ENCODE measurements at regions not wholly inside any gene's neighbourhood (a gene's known extent, or its start where the extent isn't known, plus 50 kb on each side); places are given as distances from the start of the nearest gene placed in this dataset.

GRCh38 chr13:73450583-73450982 lies 391.8 kb downstream of the KLF5 start:
- no peak for DNase-seq (ENCODE audit: low spot score)

GRCh38 chr13:73449252-73449651 lies 390.4 kb downstream of the KLF5 start:
- DNase-seq (ENCODE audit: low spot score): no peak

- DNase-seq (ENCODE audit: low spot score): no peak
These were observed 381.6 kb downstream of the KLF5 start for GRCh38 chr13:73440296-73440895.

- no peak for DNase-seq (ENCODE audit: low spot score)
These were observed 375.1 kb downstream of the KLF5 start for GRCh38 chr13:73433890-73434289.

GRCh38 chr13:73433458-73433857 lies 374.7 kb downstream of the KLF5 start:
- no peak for DNase-seq (ENCODE audit: low spot score)

GRCh38 chr13:73429701-73430100 lies 370.9 kb downstream of the KLF5 start:
- DNase-seq (ENCODE audit: low spot score): no peak

- DNase-seq (ENCODE audit: low spot score): no peak
These were observed 369.9 kb downstream of the KLF5 start for GRCh38 chr13:73428706-73429105.

- DNase-seq (ENCODE audit: low spot score): peak; percentile 66
These were observed 369.3 kb downstream of the KLF5 start for GRCh38 chr13:73428137-73428536.

GRCh38 chr13:73422973-73423372 lies 364.2 kb downstream of the KLF5 start:
- no peak for DNase-seq (ENCODE audit: low spot score)

GRCh38 chr13:73421310-73421912 lies 362.6 kb downstream of the KLF5 start:
- DNase-seq (ENCODE audit: low spot score): no peak

GRCh38 chr13:73419186-73419585 lies 360.4 kb downstream of the KLF5 start:
- no peak for DNase-seq (ENCODE audit: low spot score)

GRCh38 chr13:73417012-73417615 lies 358.3 kb downstream of the KLF5 start:
- DNase-seq (ENCODE audit: low spot score): no peak

- no peak for DNase-seq (ENCODE audit: low spot score)
These were observed 357.3 kb downstream of the KLF5 start for GRCh38 chr13:73416093-73416492.

- no peak for DNase-seq (ENCODE audit: low spot score)
These were observed 354.9 kb downstream of the KLF5 start for GRCh38 chr13:73413656-73414055.

- DNase-seq (ENCODE audit: low spot score): no peak
These were observed 354.1 kb downstream of the KLF5 start for GRCh38 chr13:73412933-73413332.

GRCh38 chr13:73411067-73411809 lies 352.4 kb downstream of the KLF5 start:
- no peak for DNase-seq (ENCODE audit: low spot score)

GRCh38 chr13:73406454-73406853 lies 347.6 kb downstream of the KLF5 start:
- no peak for DNase-seq (ENCODE audit: low spot score)

GRCh38 chr13:73404581-73404980 lies 345.8 kb downstream of the KLF5 start:
- no peak for DNase-seq (ENCODE audit: low spot score)

GRCh38 chr13:73403355-73404120 lies 344.7 kb downstream of the KLF5 start:
- DNase-seq (ENCODE audit: low spot score): no peak

GRCh38 chr13:73401769-73402168 lies 343.0 kb downstream of the KLF5 start:
- DNase-seq (ENCODE audit: low spot score): no peak

- DNase-seq (ENCODE audit: low spot score): no peak
These were observed 340.8 kb downstream of the KLF5 start for GRCh38 chr13:73399347-73400216.

All from putamen (tissue), 1 donor.